Esophagus muscularis mucosa (tissue), 4 donors: ENCODE measurements at regions not wholly inside any gene's neighbourhood (a gene's known extent, or its start where the extent isn't known, plus 50 kb on each side); places are given as distances from the start of the nearest gene placed in this dataset.

Experiments used
- DNase-seq: peaks from one replicate; pipeline ENCODE4 v3.0.0-alpha.2; 2017; ENCODE audit errors: extremely low spot score
- H3K27ac ChIP-seq, 4 donors: fragments of 200-600 bp; sonication (generic); replicated peaks in 1 of 4; 1 replicate in 3 of 4; 2 replicates in 1 of 4; pipeline ENCODE4 v1.5.1; 2016 to 2019; ENCODE audit warnings: mild to moderate bottlenecking in 1 of 4
- H3K27me3 ChIP-seq, 4 donors: fragments of 200-600 bp; sonication (generic); one replicate each; pipeline versions ENCODE4 v1.5.1 to v1.6.0; 2016 to 2019
- H3K36me3 ChIP-seq, 4 donors: fragments of 200-600 bp; sonication (generic); one replicate each; pipeline ENCODE4 v1.5.1; 2016 to 2019
- H3K4me1 ChIP-seq, 4 donors: fragments of 200-600 bp; sonication (generic); one replicate each; pipeline ENCODE4 v1.5.1; 2016 to 2019
- H3K4me3 ChIP-seq, 4 donors: fragments of 200-600 bp; sonication (generic); 1 replicate in 2 of 4; 2 replicates in 2 of 4; pipeline ENCODE4 v1.5.1; 2016 to 2019; ENCODE audit warnings: mild to moderate bottlenecking in 4 of 4, moderate library complexity in 1 of 4
- H3K9me3 ChIP-seq, 4 donors: fragments of 200-600 bp; sonication (generic); 1 replicate in 3 of 4; 2 replicates in 1 of 4; pipeline ENCODE4 v1.5.1; 2016 to 2019
- EP300 ChIP-seq: sonication (generic); formaldehyde crosslinking; IDR thresholded peaks from one replicate; pipeline ENCODE4 v1.6.1; 2017; ENCODE audit warnings: antibody characterized with exemption
- POLR2A ChIP-seq: fragments of 450-650 bp; IDR thresholded peaks from one replicate; pipeline ENCODE4 v1.6.1; 2017; ENCODE audit warnings: antibody characterized with exemption, moderate library complexity, mild to moderate bottlenecking, low read depth
- POLR2AphosphoS5 ChIP-seq, 2 donors: sonication (generic); formaldehyde crosslinking; IDR thresholded peaks; one replicate each; pipeline ENCODE4 v1.6.1; 2017; ENCODE audit warnings: antibody characterized with exemption in 2 of 2
- WGBS: methylation state at CpG from one replicate; pipeline ENCODE4 v1.1.5; 2018; 5-methylcytosine and 5-hydroxymethylcytosine counted together
- intact Hi-C: fragments of 100-400 bp; cut with DNase I; formaldehyde crosslinking; loops from one replicate; pipeline ENCODE4 v1.15.1; 2023
- TF ChIP-seq, protein P1 (sequence below), 3 experiments: fragments of 200-600 bp in 2 of 3; fragments of 450-650 bp in 1 of 3; sonication (generic) in 2 of 3; IDR thresholded peaks; one replicate each; pipeline ENCODE4 v1.5.1; 2017 to 2019; ENCODE audit warnings: antibody characterized with exemption in 3 of 3, mild to moderate bottlenecking in 2 of 3, moderate library complexity in 1 of 3

DNA sequence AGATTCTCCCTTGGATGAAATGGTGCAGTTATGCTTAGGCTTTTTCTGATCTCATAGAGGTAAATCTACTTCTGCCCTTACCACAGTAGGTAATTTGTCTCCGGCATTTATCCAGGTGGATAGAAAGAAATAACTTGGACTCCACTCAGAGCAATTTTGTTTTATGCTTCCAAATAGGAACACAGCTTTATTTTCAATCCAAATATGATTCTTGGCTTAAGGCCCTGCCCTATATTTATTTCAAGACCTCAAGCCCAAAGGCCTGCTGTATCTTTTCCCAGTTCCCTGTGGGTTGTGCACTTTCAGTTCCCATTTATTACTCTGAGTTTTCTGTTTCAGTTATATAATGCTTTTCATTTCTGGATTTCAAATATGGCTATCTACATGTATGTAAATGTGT, 274.2 kb upstream of the SMC2 start:
- WGBS = 85% methylated on average over 1 of the region's 1 CpG
- no peak overlapping the region for H3K4me3 ChIP-seq
- no peaks in the 10 kb centered on the region for H3K27me3 ChIP-seq
- TF ChIP-seq EP300 (no peak), POLR2AphosphoS5 (IDR thresholded peaks at IDR 0.05) (no peak), POLR2A (no peak)
- TF ChIP-seq, protein P1, sequence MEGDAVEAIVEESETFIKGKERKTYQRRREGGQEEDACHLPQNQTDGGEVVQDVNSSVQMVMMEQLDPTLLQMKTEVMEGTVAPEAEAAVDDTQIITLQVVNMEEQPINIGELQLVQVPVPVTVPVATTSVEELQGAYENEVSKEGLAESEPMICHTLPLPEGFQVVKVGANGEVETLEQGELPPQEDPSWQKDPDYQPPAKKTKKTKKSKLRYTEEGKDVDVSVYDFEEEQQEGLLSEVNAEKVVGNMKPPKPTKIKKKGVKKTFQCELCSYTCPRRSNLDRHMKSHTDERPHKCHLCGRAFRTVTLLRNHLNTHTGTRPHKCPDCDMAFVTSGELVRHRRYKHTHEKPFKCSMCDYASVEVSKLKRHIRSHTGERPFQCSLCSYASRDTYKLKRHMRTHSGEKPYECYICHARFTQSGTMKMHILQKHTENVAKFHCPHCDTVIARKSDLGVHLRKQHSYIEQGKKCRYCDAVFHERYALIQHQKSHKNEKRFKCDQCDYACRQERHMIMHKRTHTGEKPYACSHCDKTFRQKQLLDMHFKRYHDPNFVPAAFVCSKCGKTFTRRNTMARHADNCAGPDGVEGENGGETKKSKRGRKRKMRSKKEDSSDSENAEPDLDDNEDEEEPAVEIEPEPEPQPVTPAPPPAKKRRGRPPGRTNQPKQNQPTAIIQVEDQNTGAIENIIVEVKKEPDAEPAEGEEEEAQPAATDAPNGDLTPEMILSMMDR (IDR thresholded peaks at IDR 0.05) = no peak
- intact Hi-C loops = no loop called here
- H3K36me3 ChIP-seq = no peaks in the 10 kb centered on the region
- no peak for DNase-seq
- no peaks in the 10 kb centered on the region for H3K9me3 ChIP-seq
- H3K4me1 ChIP-seq = no peaks in the 10 kb centered on the region
- H3K27ac ChIP-seq = no peak overlapping the region

DNA sequence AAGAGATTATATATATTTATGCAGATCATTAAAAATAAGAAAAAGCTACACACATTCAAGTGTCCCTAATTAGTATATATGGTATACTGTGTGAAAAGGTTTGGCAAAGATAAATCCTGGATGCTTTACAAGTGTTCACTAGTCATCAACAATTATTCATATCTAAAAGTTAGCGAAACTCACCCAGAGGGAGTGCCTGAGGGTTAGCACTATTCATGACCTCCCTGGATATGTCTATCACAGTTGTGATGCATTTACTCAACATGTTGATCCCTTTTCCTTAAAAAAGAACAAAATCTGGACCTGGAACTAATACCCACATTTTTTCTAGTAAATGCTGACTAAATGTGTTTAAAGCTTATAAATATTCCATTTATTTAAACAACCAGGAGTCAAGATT, 273.0 kb upstream of the SMC2 start:
- TF ChIP-seq EP300 (no peak), POLR2AphosphoS5 (IDR thresholded peaks at IDR 0.05) (no peak), POLR2A (no peak)
- TF ChIP-seq, protein P1 (IDR thresholded peaks at IDR 0.05) = no peak
- Histone ChIP-seq H3K9me3 (no peaks in the 10 kb centered on the region), H3K27ac (no peak overlapping the region), H3K4me3 (no peak overlapping the region), H3K27me3 (no peaks in the 10 kb centered on the region), H3K36me3 (no peaks in the 10 kb centered on the region), H3K4me1 (no peaks in the 10 kb centered on the region)
- DNase-seq = no peak
- WGBS = 76% methylated on average over 1 of the region's 1 CpG
- intact Hi-C loops = no loop called here

GRCh38 chr9:103837940-103838339, 256.2 kb upstream of the SMC2 start:
- no peak for DNase-seq
- WGBS = 77% methylated on average over 1 of the region's 1 CpG
- intact Hi-C loops = no loop called here

DNA sequence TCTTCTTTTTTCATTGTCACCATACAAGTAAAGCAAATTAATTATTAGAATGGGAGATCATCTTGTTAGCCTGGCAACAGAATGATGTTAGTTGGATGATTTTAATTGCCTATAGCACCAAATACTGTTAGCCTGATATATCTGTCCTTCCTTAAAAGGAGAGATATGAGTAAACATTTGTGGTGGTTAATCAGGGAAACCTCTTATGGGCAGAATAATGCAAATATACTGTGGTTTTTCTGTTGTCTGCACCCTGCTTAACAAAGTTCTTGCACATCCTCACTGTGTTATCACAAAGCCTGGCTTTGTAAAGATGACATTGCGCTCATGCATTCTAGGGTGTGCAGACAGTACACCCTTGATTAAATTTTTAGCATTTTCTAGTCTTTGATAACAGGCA, 254.9 kb upstream of the SMC2 start:
- Histone ChIP-seq H3K36me3 (no peaks in the 10 kb centered on the region), H3K27me3 (no peaks in the 10 kb centered on the region), H3K27ac (no peak overlapping the region), H3K4me3 (no peak overlapping the region), H3K4me1 (no peaks in the 10 kb centered on the region), H3K9me3 (peaks cover 0 to 3% (median 2%) of the 10 kb centered on the region in 4 donors)
- TF ChIP-seq, protein P1 (IDR thresholded peaks at IDR 0.05) = no peak
- TF ChIP-seq POLR2A = no peak
- no peak for TF ChIP-seq EP300
- TF ChIP-seq POLR2AphosphoS5 (IDR thresholded peaks at IDR 0.05) = no peak
- WGBS = 92% methylated on average over 1 of the region's 1 CpG
- no peak for DNase-seq
- intact Hi-C loops = no loop called here

More at GRCh38 chr9:103837940-103838339, 256.2 kb upstream of the SMC2 start:
- Histone ChIP-seq H3K27me3 (no peaks in the 10 kb centered on the region), H3K4me3 (no peak overlapping the region), H3K4me1 (no peaks in the 10 kb centered on the region), H3K9me3 (no peaks in the 10 kb centered on the region), H3K36me3 (no peaks in the 10 kb centered on the region), H3K27ac (no peak overlapping the region)
- TF ChIP-seq, protein P1 (IDR thresholded peaks at IDR 0.05) = no peak
- TF ChIP-seq EP300 (no peak), POLR2A (no peak), POLR2AphosphoS5 (IDR thresholded peaks at IDR 0.05) (no peak)

- no peak overlapping the region for H3K27ac ChIP-seq
- DNase-seq = no peak
- 60% methylated on average over 1 of the region's 1 CpG for WGBS
Observed at GRCh38 chr9:103867886-103868285, 226.2 kb upstream of the SMC2 start.

More at GRCh38 chr9:103867886-103868285, 226.2 kb upstream of the SMC2 start:
- no peaks in the 10 kb centered on the region for H3K4me1 ChIP-seq
- H3K9me3 ChIP-seq = no peaks in the 10 kb centered on the region
- intact Hi-C loops = no loop called here
- H3K36me3 ChIP-seq = no peaks in the 10 kb centered on the region
- no peak overlapping the region for H3K4me3 ChIP-seq
- TF ChIP-seq, protein P1 (IDR thresholded peaks at IDR 0.05) = no peak
- TF ChIP-seq POLR2A (no peak), POLR2AphosphoS5 (IDR thresholded peaks at IDR 0.05) (no peak), EP300 (no peak)
- no peaks in the 10 kb centered on the region for H3K27me3 ChIP-seq
